D721Med (cell line): ENCODE measurements at regions not wholly inside any gene's neighbourhood (a gene's known extent, or its start where the extent isn't known, plus 50 kb on each side); places are given as distances from the start of the nearest gene placed in this dataset.

Experiments used
- DNase-seq: peaks from one replicate; pipeline ENCODE4 v3.0.0; 2011; ENCODE audit warnings: low spot score; ENCODE audit not compliant: insufficient read length
- FAIRE-seq: peaks from 2 replicates; lab custom pipeline; 2011; peaks lifted over from hg19 to GRCh38; lab: Jason Lieb, UNC
- CTCF ChIP-seq: IDR thresholded peaks from 2 replicates; pipeline ENCODE4 v1.5.1; 2012; ENCODE audit warnings: mild to moderate bottlenecking, control low read depth; ENCODE audit not compliant: insufficient read depth; ENCODE audit errors: missing control alignments

DNA sequence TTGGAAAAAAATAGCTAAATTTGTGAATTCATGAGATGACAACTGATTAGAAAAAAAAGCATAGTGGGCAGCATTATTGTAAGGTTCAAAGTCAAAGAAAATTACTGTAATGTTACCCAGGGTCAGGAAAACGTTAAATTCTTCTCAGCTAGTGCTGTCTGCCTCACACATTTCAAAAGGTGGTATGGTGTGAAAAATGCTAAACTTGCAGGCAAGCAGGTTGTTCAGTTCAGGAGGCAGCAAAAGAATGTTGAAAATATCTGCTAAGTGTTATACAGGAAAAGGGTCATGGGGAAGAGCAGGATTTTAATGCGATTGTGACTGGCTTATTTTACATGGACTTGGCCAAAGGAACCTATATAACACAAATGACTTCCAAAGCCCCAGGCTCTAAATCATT is 232.5 kb upstream of the NDST3 start:
- TF ChIP-seq CTCF: no peak
- no peak for DNase-seq
- FAIRE-seq: no peak

- FAIRE-seq (no peak), DNase-seq (no peak)
- no peak for TF ChIP-seq CTCF
These were observed 222.6 kb upstream of the NDST3 start for GRCh38 chr4:117811731-117812130.

DNA sequence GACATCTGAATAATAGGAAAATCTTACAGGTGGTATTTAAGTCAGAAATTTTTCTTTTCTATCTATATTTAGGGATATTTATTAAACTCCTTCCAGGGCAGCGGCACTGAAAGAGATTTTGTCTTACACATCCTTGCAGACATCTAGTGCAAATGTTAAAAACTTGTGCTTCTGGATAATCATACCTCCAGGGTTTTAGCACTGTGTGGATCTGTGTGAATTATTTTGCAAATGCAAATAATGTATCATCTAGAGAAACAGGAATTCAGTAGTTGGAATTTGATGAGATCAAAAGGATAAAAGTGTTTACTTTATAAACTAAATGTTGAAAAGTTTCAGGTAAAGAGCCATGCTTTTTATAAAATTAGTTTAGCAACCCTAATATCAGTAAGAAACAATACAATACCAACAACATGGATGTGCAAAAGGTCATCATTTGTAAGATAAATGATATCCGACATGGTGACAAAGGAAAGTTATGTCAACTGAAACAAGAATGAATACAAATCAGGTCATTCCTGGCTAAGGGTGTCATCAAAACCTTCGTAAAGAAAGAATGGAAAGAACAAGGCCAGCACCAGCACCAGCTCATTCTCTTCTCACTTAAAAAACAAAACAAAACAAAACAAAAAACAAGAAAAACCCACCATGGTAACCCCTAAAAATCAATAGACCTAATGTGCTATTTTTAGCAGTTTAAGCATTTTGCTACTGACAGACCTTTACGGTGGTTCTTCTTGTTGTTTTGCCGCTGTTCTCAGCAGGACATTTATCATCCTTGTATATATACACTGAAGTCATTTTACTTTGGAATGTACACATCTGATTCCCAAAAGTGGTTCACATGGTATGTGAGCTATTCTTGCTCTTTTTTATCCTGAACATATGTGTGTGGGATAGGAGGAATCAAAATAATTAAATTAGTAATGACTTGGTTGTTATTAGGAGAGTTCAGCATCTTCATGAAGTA is 219.7 kb upstream of the NDST3 start:
- FAIRE-seq (no peak), DNase-seq (no peak)
- no peak for TF ChIP-seq CTCF

GRCh38 chr4:117817301-117817700 is 217.0 kb upstream of the NDST3 start:
- no peak for TF ChIP-seq CTCF
- no peak for DNase-seq
- no peak for FAIRE-seq

DNA sequence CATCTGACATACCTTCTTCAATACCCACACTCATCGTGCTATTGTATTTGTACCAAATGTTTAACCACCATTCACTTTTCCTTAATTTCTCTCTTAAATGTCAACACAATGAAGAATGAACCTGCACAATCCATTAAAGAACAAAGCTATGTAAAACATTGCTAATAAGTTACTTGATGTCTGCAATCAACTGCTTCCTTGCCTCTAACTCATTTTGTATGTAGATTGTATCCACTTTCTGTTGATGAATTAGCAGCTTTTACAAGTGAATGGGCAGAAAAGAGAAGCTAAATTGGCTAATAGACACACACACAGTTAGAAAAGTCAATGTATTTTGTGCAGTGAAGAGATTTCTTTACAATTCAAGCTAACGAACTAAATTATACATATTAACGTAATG is 212.5 kb upstream of the NDST3 start:
- no peak for DNase-seq
- no peak for FAIRE-seq
- no peak for TF ChIP-seq CTCF

DNA sequence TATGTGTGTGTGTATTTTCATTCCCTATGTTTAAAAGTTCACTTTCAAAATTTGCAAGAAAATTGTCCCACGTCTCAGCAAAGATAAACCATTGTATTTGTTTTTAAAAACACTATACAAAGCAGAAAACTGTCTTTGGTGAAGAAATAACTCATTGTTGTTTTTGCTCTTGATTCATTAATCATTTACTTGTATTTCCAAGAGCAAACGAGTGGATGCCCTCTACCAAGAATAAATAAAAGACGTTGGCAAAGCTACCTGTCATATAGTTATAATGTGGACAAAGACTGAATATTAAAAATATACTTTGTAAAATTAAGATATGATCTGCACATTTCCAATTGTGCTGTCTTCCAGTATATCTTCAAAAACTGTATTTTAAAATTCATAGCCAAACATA is 210.9 kb upstream of the NDST3 start:
- DNase-seq: no peak
- no peak for TF ChIP-seq CTCF
- no peak for FAIRE-seq

DNA sequence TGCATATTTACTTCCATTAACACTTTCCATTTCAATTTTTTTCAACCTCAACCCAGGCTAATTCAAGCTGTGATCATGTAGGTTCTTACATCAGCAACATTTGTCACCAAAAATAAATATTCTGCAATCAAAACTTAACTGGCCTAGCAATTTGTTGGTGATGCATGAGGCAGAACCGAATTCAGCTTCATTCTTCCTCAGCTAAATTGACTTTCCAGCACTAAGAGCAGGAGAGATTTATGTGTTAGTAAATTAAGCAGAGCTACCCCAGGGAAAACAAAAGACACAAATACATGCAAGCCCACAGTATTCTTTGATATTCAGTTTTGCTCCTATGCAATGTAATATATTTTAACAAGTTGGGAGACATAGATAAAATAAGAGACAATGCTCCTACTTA is 208.7 kb upstream of the NDST3 start:
- TF ChIP-seq CTCF: no peak
- FAIRE-seq (no peak), DNase-seq (no peak)
